Psoas muscle (tissue), 7 donors: ENCODE measurements at regions not wholly inside any gene's neighbourhood (a gene's known extent, or its start where the extent isn't known, plus 50 kb on each side); places are given as distances from the start of the nearest gene placed in this dataset.

Experiments
- ATAC-seq, 4 donors: fragments of 200-7000 bp; cut with Tn5 transposase; one replicate each; pipeline ENCODE4 v1.9.1; 2020; ENCODE audit warnings: moderate library complexity in 3 of 4, mild to moderate bottlenecking in 2 of 4
- DNase-seq, 2 donors: peaks; one replicate each; pipeline ENCODE4 v3.0.0-alpha.2; 2020
- H3K27ac ChIP-seq: fragments of 200-600 bp; one replicate; pipeline ENCODE4 v1.8.0; 2022
- H3K27me3 ChIP-seq, 3 donors: fragments of 200-600 bp in 1 of 3; one replicate each; pipeline versions ENCODE4 v1.6.1 to v1.8.0; 2013 to 2022; ENCODE audit warnings: low read length in 2 of 3, mild to moderate bottlenecking in 2 of 3, moderate library complexity in 1 of 3; ENCODE audit not compliant: insufficient read depth in 3 of 3
- H3K36me3 ChIP-seq, 2 donors: fragments of 200-600 bp in 1 of 2; one replicate each; pipeline versions ENCODE4 v1.6.1 to v1.8.0; 2013 to 2022; ENCODE audit warnings: low read depth in 1 of 2, mild to moderate bottlenecking in 1 of 2, moderate library complexity in 1 of 2; ENCODE audit not compliant: insufficient read depth in 1 of 2
- H3K4me1 ChIP-seq: fragments of 200-600 bp; one replicate; pipeline ENCODE4 v1.8.0; 2022
- H3K4me3 ChIP-seq: fragments of 200-600 bp; one replicate; pipeline ENCODE4 v1.8.0; 2022; ENCODE audit warnings: mild to moderate bottlenecking
- H3K9me3 ChIP-seq: fragments of 200-600 bp; one replicate; pipeline ENCODE4 v1.8.0; 2022
- CTCF ChIP-seq: fragments of 200-600 bp; IDR thresholded peaks from one replicate; pipeline ENCODE4 v1.8.0; 2022; ENCODE audit warnings: antibody characterized with exemption
- WGBS, 3 donors: extraction: QIAGEN DNeasy Blood & Tissue Kit; methylation state at CpG; one replicate each; pipeline versions ENCODE4 v1.1.6 to v1.1.7; 2013; 5-methylcytosine and 5-hydroxymethylcytosine counted together
- intact Hi-C, 2 donors: fragments of 100-400 bp; cut with DNase I; formaldehyde crosslinking; loops; one replicate each; pipeline versions ENCODE4 v1.11.0 to v1.14.2; 2022
- donor health status: healthy with polysubstance abuse.
- donor health status: DM: no; HTN: no; CAD: no; lungs with moderate emphysema.
- donor health status: Bipolar disorder and iron deficiency.
- donor health status: healthy.
- donor health status: DM: yes; HTN: yes; CAD: no.
- donor health status: DM: no; HTN: no; CAD: no.
- donor health status: DM: yes; HTN: yes; CAD: no.

DNA sequence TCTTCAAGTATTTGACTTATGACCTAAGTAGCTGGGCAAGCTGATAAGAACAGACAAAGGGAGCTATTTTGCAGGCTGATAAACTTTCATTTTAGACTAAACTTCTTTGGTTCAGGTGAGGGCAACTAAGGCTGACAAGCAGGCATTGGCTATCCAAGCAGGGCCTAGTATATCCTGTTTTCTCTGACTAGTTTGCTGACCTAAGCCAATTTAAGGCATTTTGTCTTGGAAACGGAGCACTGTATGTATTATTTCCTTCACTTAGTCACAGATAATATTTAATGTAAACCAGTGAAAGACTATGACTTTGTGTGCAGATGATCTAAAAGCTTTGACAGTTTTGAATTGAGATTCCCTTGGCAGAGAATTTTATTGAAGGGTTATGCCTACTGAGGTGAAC is 172.5 kb downstream of the POU4F1 start:
- Histone ChIP-seq H3K27ac (no peak overlapping the region), H3K9me3 (no peaks in the 10 kb centered on the region), H3K36me3 (no peaks in the 10 kb centered on the region), H3K27me3 (no peaks in the 10 kb centered on the region), H3K4me1 (no peaks in the 10 kb centered on the region), H3K4me3 (no peak overlapping the region)
- DNase-seq, result no peak
- WGBS, 3 donors, result 62 to 82% (median 77%) methylated on average over 1 of the region's 1 CpG
- ATAC-seq, result no peak
- intact Hi-C loops, result no loop called here
- TF ChIP-seq CTCF, result no peak

- ATAC-seq (no peak), DNase-seq (no peak)
- Histone ChIP-seq H3K27ac (no peak overlapping the region), H3K4me1 (no peaks in the 10 kb centered on the region), H3K4me3 (no peak overlapping the region), H3K36me3 (no peaks in the 10 kb centered on the region), H3K27me3 (no peaks in the 10 kb centered on the region), H3K9me3 (no peaks in the 10 kb centered on the region)
- no peak for TF ChIP-seq CTCF
- intact Hi-C loops, result no loop called here
- 54 to 66% (median 59%) methylated on average over 13 of the region's 13 CpGs for WGBS, 3 donors
Measured at GRCh38 chr13:78430166-78430791, 173.1 kb downstream of the POU4F1 start.

DNA sequence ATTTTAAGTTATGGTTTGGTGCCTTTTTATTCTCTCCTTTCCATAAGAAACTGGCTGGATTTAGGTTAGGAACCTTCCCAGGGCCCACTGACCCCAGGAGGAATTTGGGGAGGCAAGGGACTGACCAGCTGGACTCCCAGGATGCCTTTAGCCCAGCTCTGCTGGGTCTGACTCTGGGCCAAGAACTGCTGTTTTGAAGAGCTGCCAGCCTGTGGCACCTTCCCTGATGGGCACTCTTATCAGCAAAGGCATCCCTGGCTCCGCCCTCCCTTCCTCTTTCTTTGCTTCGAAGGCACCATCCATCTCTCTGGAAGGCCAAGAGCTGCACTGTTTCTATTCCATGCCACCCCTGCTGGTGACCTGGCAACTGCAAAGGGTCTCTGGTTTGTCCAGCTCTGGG is 174.7 kb downstream of the POU4F1 start:
- Histone ChIP-seq H3K4me1 (no peaks in the 10 kb centered on the region), H3K27ac (no peak overlapping the region), H3K36me3 (no peaks in the 10 kb centered on the region), H3K4me3 (no peak overlapping the region), H3K9me3 (no peaks in the 10 kb centered on the region), H3K27me3 (no peaks in the 10 kb centered on the region)
- no peak for TF ChIP-seq CTCF
- DNase-seq, result no peak
- intact Hi-C loops, result no loop called here
- no peak for ATAC-seq
- 51 to 66% (median 65%) methylated on average over 2 of the region's 2 CpGs for WGBS, 3 donors

- DNase-seq (no peak), ATAC-seq (no peak)
- no peak for TF ChIP-seq CTCF
- no peak overlapping the region for H3K27ac ChIP-seq
- intact Hi-C loops, result no loop called here
- WGBS, 3 donors, result 78% methylated on average over 4 of the region's 4 CpGs
- H3K27me3 ChIP-seq, result no peaks in the 10 kb centered on the region
- H3K9me3 ChIP-seq, result no peaks in the 10 kb centered on the region
- no peaks in the 10 kb centered on the region for H3K4me1 ChIP-seq
- H3K36me3 ChIP-seq, result no peaks in the 10 kb centered on the region
- H3K4me3 ChIP-seq, result no peak overlapping the region
Measured at GRCh38 chr13:78426183-78426582, 177.2 kb downstream of the POU4F1 start.

DNA sequence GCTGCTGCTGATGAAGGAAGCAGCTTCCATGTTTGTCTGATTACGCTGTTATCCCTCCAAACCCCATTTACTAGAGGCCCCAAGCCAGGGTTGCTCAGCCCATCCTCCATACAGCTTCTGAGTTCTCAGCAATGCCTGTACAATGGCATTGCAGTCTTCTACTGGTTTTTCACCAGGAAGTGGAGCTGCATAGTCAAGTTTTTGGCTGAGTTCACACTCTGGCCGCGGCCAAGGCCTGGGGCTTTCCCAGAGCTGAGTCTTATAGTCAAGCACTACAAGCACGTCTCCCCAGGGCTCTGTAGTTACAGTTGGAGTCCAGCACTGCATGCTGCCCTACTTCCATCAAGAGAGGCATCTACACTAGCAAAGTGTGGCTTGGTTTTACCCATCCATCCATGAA is 182.5 kb downstream of the POU4F1 start:
- Histone ChIP-seq H3K27ac (no peak overlapping the region), H3K27me3 (no peaks in the 10 kb centered on the region), H3K36me3 (no peaks in the 10 kb centered on the region), H3K4me1 (no peaks in the 10 kb centered on the region), H3K4me3 (no peak overlapping the region), H3K9me3 (no peaks in the 10 kb centered on the region)
- no peak for TF ChIP-seq CTCF
- no peak for ATAC-seq
- intact Hi-C loops, result no loop called here
- DNase-seq, result no peak
- WGBS, 3 donors, result 42 to 48% (median 44%) methylated on average over 4 of the region's 4 CpGs
